Testis (tissue), 2 donors: ENCODE measurements at regions not wholly inside any gene's neighbourhood (a gene's known extent, or its start where the extent isn't known, plus 50 kb on each side); places are given as distances from the start of the nearest gene placed in this dataset.

ENCODE experiments used
- CTCF ChIP-seq, 3 experiments: fragments of 450-650 bp in 2 of 3; fragments of 200-600 bp in 1 of 3; sonication (generic) in 1 of 3; IDR thresholded peaks; one replicate each; pipeline ENCODE4 v1.5.1; 2016 to 2019; ENCODE audit warnings: antibody characterized with exemption in 3 of 3, mild to moderate bottlenecking in 2 of 3, moderate library complexity in 1 of 3
- POLR2A ChIP-seq: fragments of 450-650 bp; IDR thresholded peaks from one replicate; pipeline ENCODE4 v1.6.1; 2017; ENCODE audit warnings: antibody characterized with exemption, mild to moderate bottlenecking, moderate library complexity

- TF ChIP-seq CTCF (IDR thresholded peaks at IDR 0.05), result no peak
- no peak for TF ChIP-seq POLR2A
Observed at GRCh38 chr5:89601880-89602279, 718.9 kb upstream of the MEF2C start.
